VCaP (cell line): ENCODE measurements at regions not wholly inside any gene's neighbourhood (a gene's known extent, or its start where the extent isn't known, plus 50 kb on each side); places are given as distances from the start of the nearest gene placed in this dataset.
"Not testable (repeated sequence)": the region's sequence is repeated elsewhere in the genome, so short reads cannot be mapped to it uniquely, and the experiment has no call there.

ENCODE experiments used
- H3K27ac ChIP-seq: fragments of 450-650 bp; 2 replicates; pipeline ENCODE4 v1.5.1; 2017
- CTCF ChIP-seq: fragments of 450-650 bp; conservative IDR thresholded peaks from 2 replicates; pipeline ENCODE4 v1.5.1; 2017; ENCODE audit warnings: mild to moderate bottlenecking, moderate library complexity

GRCh38 chr1:149841597-149842238, 57.6 kb upstream of the BOLA1 start:
- not testable (repeated sequence) for H3K27ac ChIP-seq

- not testable (repeated sequence) for H3K27ac ChIP-seq
Observed at GRCh38 chr1:149842458-149843064, 56.8 kb upstream of the BOLA1 start.

GRCh38 chr1:149843431-149844041, 55.8 kb upstream of the BOLA1 start:
- TF ChIP-seq CTCF = no peak
- peak overlapping the region; percentile 77 for H3K27ac ChIP-seq

GRCh38 chr1:149844101-149844500, 55.3 kb upstream of the BOLA1 start:
- no peak for TF ChIP-seq CTCF
- peak overlapping the region; percentile 77; the same call in 1 of the 2 replicates for H3K27ac ChIP-seq

GRCh38 chr1:149844650-149845255, 54.6 kb upstream of the BOLA1 start:
- peak overlapping the region; percentile 77; the same call in 1 of the 2 replicates for H3K27ac ChIP-seq
- no peak for TF ChIP-seq CTCF

GRCh38 chr1:149845416-149845815, 54.0 kb upstream of the BOLA1 start:
- H3K27ac ChIP-seq = no peak overlapping the region; the same call in 1 of the 2 replicates
- TF ChIP-seq CTCF = no peak

GRCh38 chr1:149846042-149846441, 53.3 kb upstream of the BOLA1 start:
- no peak for TF ChIP-seq CTCF
- H3K27ac ChIP-seq = no peak overlapping the region

- no peak overlapping the region for H3K27ac ChIP-seq
Observed at GRCh38 chr1:149846593-149847466, 52.5 kb upstream of the BOLA1 start.

More at GRCh38 chr1:149846593-149847466, 52.5 kb upstream of the BOLA1 start:
- no peak for TF ChIP-seq CTCF
